ENCODE measurements at regions not wholly inside any gene's neighbourhood (a gene's known extent, or its start where the extent isn't known, plus 50 kb on each side); places are given as distances from the start of the nearest gene placed in this dataset.

- Histone ChIP-seq H3K9me3 (ENCODE audit: control insufficient read depth, insufficient read depth, low read length) (no peaks in the 10 kb centered on the region), H3K27me3 (ENCODE audit: control insufficient read depth, insufficient read depth, low read length) (no peaks in the 10 kb centered on the region), H3K36me3 (ENCODE audit: control insufficient read depth, insufficient read depth, low read length) (no peaks in the 10 kb centered on the region), H3K27ac (ENCODE audit: low read depth, low read length) (no peak overlapping the region), H3K4me1 (ENCODE audit: control insufficient read depth, insufficient read depth, low read length) (no peaks in the 10 kb centered on the region), H3K4me3 (ENCODE audit: low read depth, low read length) (no peak overlapping the region)
- DNase-seq (ENCODE audit: low read depth in 4 of 6, low spot score in 6 of 6): no peak
Measured at GRCh38 chr14:48970943-48971342, 615.2 kb downstream of the RPS29 start.

- no peaks in the 10 kb centered on the region for H3K27me3 ChIP-seq (ENCODE audit: control insufficient read depth, insufficient read depth, low read length)
- no peaks in the 10 kb centered on the region for H3K36me3 ChIP-seq (ENCODE audit: control insufficient read depth, insufficient read depth, low read length)
- no peak for DNase-seq (ENCODE audit: low read depth in 4 of 6, low spot score in 6 of 6)
- no peaks in the 10 kb centered on the region for H3K4me1 ChIP-seq (ENCODE audit: control insufficient read depth, insufficient read depth, low read length)
- H3K4me3 ChIP-seq (ENCODE audit: low read depth, low read length): no peak overlapping the region
- H3K9me3 ChIP-seq (ENCODE audit: control insufficient read depth, insufficient read depth, low read length): no peaks in the 10 kb centered on the region
- H3K27ac ChIP-seq (ENCODE audit: low read depth, low read length): no peak overlapping the region
- WGBS (ENCODE audit: insufficient coverage): no CpG with 5 or more reads among the region's 3 CpGs
Measured at GRCh38 chr14:48967419-48967818, 618.8 kb downstream of the RPS29 start.

DNA sequence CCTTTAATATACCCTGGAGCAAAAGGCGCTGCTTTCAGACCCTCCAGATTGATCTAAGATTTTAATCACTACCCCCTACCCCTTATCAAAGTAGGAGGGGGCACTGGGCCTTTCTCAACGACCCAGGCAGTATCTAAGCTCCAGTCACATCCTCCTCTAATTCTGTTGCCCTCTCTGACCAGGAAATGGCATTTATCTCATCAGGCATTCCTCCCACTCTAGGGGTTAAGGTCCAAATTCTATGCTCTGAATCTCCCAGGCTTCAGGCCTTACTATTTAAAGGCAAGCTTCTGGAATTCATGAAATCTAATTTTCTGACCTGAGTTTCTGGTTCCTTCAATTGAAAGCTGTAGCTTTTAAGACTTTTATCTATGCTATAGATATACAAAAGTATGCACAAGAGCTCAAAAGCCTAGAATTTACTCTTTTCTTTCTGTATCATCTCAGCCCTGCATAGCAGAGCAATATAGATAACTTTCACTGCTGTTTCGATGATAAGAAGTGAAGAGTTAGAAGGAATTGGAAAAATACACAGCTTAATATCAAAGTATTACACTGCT lies 622.9 kb downstream of the RPS29 start:
- Histone ChIP-seq H3K9me3 (ENCODE audit: control insufficient read depth, insufficient read depth, low read length) (no peaks in the 10 kb centered on the region), H3K27me3 (ENCODE audit: control insufficient read depth, insufficient read depth, low read length) (no peaks in the 10 kb centered on the region), H3K4me1 (ENCODE audit: control insufficient read depth, insufficient read depth, low read length) (no peaks in the 10 kb centered on the region), H3K36me3 (ENCODE audit: control insufficient read depth, insufficient read depth, low read length) (no peaks in the 10 kb centered on the region), H3K27ac (ENCODE audit: low read depth, low read length) (no peak overlapping the region), H3K4me3 (ENCODE audit: low read depth, low read length) (no peak overlapping the region)
- DNase-seq (ENCODE audit: low read depth in 4 of 6, low spot score in 6 of 6): no peak
- WGBS (ENCODE audit: insufficient coverage): 67% methylated on average over 2 of the region's 3 CpGs

GRCh38 chr14:48957486-48957885 lies 628.7 kb downstream of the RPS29 start:
- no peaks in the 10 kb centered on the region for H3K36me3 ChIP-seq (ENCODE audit: control insufficient read depth, insufficient read depth, low read length)
- H3K4me3 ChIP-seq (ENCODE audit: low read depth, low read length): no peak overlapping the region
- H3K27me3 ChIP-seq (ENCODE audit: control insufficient read depth, insufficient read depth, low read length): no peaks in the 10 kb centered on the region
- H3K27ac ChIP-seq (ENCODE audit: low read depth, low read length): no peak overlapping the region
- H3K4me1 ChIP-seq (ENCODE audit: control insufficient read depth, insufficient read depth, low read length): no peaks in the 10 kb centered on the region
- 95% methylated on average over 5 of the region's 5 CpGs for WGBS (ENCODE audit: insufficient coverage)
- H3K9me3 ChIP-seq (ENCODE audit: control insufficient read depth, insufficient read depth, low read length): no peaks in the 10 kb centered on the region
- DNase-seq (ENCODE audit: low read depth in 4 of 6, low spot score in 6 of 6): no peak

DNA sequence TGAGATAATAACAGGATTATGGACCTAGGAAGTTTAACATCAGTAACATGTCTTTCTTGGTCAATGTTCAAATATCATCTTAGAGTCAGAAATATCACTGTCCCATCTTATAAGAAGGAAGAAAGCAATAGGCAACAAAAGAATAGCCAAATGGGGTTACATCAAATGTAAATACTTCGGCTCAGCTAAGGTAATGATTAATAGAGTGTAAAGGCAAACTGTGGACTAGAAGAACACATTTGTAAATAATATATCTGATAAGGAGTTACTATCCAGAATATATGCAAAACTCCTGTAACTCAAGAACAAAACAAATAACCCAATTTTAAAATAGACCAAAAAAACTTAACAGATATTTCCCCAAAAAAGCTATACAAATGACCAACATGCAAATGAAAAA lies 630.3 kb downstream of the RPS29 start:
- no peaks in the 10 kb centered on the region for H3K9me3 ChIP-seq (ENCODE audit: control insufficient read depth, insufficient read depth, low read length)
- H3K36me3 ChIP-seq (ENCODE audit: control insufficient read depth, insufficient read depth, low read length): no peaks in the 10 kb centered on the region
- H3K27me3 ChIP-seq (ENCODE audit: control insufficient read depth, insufficient read depth, low read length): no peaks in the 10 kb centered on the region
- no peak overlapping the region for H3K27ac ChIP-seq (ENCODE audit: low read depth, low read length)
- no peaks in the 10 kb centered on the region for H3K4me1 ChIP-seq (ENCODE audit: control insufficient read depth, insufficient read depth, low read length)
- no peak for DNase-seq (ENCODE audit: low read depth in 4 of 6, low spot score in 6 of 6)
- H3K4me3 ChIP-seq (ENCODE audit: low read depth, low read length): no peak overlapping the region
- whole genome bisulfite sequencing (ENCODE audit: insufficient coverage): no CpG with 5 or more reads among the region's 1 CpG

GRCh38 chr14:48954446-48954845 lies 631.7 kb downstream of the RPS29 start:
- no CpG with 5 or more reads among the region's 1 CpG for WGBS (ENCODE audit: insufficient coverage)
- H3K27ac ChIP-seq (ENCODE audit: low read depth, low read length): no peak overlapping the region
- H3K27me3 ChIP-seq (ENCODE audit: control insufficient read depth, insufficient read depth, low read length): no peaks in the 10 kb centered on the region
- H3K4me3 ChIP-seq (ENCODE audit: low read depth, low read length): no peak overlapping the region
- no peaks in the 10 kb centered on the region for H3K36me3 ChIP-seq (ENCODE audit: control insufficient read depth, insufficient read depth, low read length)
- H3K4me1 ChIP-seq (ENCODE audit: control insufficient read depth, insufficient read depth, low read length): no peaks in the 10 kb centered on the region
- no peak for DNase-seq (ENCODE audit: low read depth in 4 of 6, low spot score in 6 of 6)
- H3K9me3 ChIP-seq (ENCODE audit: control insufficient read depth, insufficient read depth, low read length): no peaks in the 10 kb centered on the region

DNA sequence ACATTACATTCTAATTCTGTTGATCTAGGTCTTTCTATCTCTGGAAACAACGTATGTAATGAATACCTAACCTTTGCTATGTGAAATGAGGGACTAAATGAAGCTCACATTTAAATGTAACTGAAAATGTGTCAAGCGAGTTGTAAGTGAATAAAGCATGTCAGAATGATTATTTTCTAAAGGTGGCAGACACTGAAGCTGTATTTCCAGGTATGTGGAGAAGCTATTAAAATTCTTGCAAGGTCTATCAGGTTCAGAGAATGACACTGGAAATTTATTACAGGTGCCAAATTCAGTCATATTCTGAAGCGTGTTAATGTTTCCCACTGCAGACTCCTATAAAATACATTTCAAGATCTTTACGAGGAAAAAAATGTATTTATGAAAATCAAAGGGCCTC lies 641.4 kb downstream of the RPS29 start:
- H3K36me3 ChIP-seq (ENCODE audit: control insufficient read depth, insufficient read depth, low read length): no peaks in the 10 kb centered on the region
- peak in 1 of 6 donors; percentile 58 for DNase-seq (ENCODE audit: low read depth in 4 of 6, low spot score in 6 of 6)
- no peaks in the 10 kb centered on the region for H3K9me3 ChIP-seq (ENCODE audit: control insufficient read depth, insufficient read depth, low read length)
- H3K27me3 ChIP-seq (ENCODE audit: control insufficient read depth, insufficient read depth, low read length): no peaks in the 10 kb centered on the region
- H3K27ac ChIP-seq (ENCODE audit: low read depth, low read length): no peak overlapping the region
- H3K4me3 ChIP-seq (ENCODE audit: low read depth, low read length): no peak overlapping the region
- 100% methylated on average over 1 of the region's 4 CpGs for WGBS (ENCODE audit: insufficient coverage)
- H3K4me1 ChIP-seq (ENCODE audit: control insufficient read depth, insufficient read depth, low read length): no peaks in the 10 kb centered on the region

DNA sequence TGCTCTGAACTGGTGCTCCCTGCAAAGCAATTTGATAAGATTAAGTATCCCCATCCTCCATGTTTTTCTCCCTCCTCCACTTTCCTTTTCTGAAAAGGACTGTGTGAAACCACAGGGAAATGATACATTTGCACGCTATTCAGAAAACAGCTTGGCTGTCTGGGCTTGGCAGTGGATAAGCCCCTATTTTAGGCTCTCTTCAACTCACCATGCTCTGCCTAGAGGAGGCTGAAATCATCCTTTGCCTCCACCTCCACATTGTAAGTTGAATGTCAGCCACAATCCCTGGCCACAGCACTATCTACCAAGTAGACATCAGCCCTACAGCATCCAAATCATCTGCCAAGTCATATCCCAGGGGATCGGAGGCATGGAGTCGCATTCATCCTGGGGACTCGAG lies 642.3 kb downstream of the RPS29 start:
- Histone ChIP-seq H3K27me3 (ENCODE audit: control insufficient read depth, insufficient read depth, low read length) (no peaks in the 10 kb centered on the region), H3K27ac (ENCODE audit: low read depth, low read length) (no peak overlapping the region), H3K4me1 (ENCODE audit: control insufficient read depth, insufficient read depth, low read length) (no peaks in the 10 kb centered on the region), H3K9me3 (ENCODE audit: control insufficient read depth, insufficient read depth, low read length) (no peaks in the 10 kb centered on the region), H3K36me3 (ENCODE audit: control insufficient read depth, insufficient read depth, low read length) (no peaks in the 10 kb centered on the region), H3K4me3 (ENCODE audit: low read depth, low read length) (no peak overlapping the region)
- 78% methylated on average over 4 of the region's 4 CpGs for WGBS (ENCODE audit: insufficient coverage)
- peak in 1 of 6 donors; percentile 40 for DNase-seq (ENCODE audit: low read depth in 4 of 6, low spot score in 6 of 6)

GRCh38 chr14:48937541-48938195 lies 648.5 kb downstream of the RPS29 start:
- Histone ChIP-seq H3K36me3 (ENCODE audit: control insufficient read depth, insufficient read depth, low read length) (no peaks in the 10 kb centered on the region), H3K27ac (ENCODE audit: low read depth, low read length) (no peak overlapping the region), H3K4me3 (ENCODE audit: low read depth, low read length) (no peak overlapping the region), H3K4me1 (ENCODE audit: control insufficient read depth, insufficient read depth, low read length) (no peaks in the 10 kb centered on the region), H3K9me3 (ENCODE audit: control insufficient read depth, insufficient read depth, low read length) (no peaks in the 10 kb centered on the region), H3K27me3 (ENCODE audit: control insufficient read depth, insufficient read depth, low read length) (no peaks in the 10 kb centered on the region)
- peak in 2 of 6 donors; percentile 54 to 80 for DNase-seq (ENCODE audit: low read depth in 4 of 6, low spot score in 6 of 6)
- 47% methylated on average over 6 of the region's 10 CpGs for WGBS (ENCODE audit: insufficient coverage)

- no peak overlapping the region for H3K4me3 ChIP-seq (ENCODE audit: low read depth, low read length)
- no peak for DNase-seq (ENCODE audit: low read depth in 4 of 6, low spot score in 6 of 6)
- H3K36me3 ChIP-seq (ENCODE audit: control insufficient read depth, insufficient read depth, low read length): no peaks in the 10 kb centered on the region
- no peaks in the 10 kb centered on the region for H3K27me3 ChIP-seq (ENCODE audit: control insufficient read depth, insufficient read depth, low read length)
- no CpG with 5 or more reads among the region's 1 CpG for WGBS (ENCODE audit: insufficient coverage)
- H3K27ac ChIP-seq (ENCODE audit: low read depth, low read length): no peak overlapping the region
- H3K9me3 ChIP-seq (ENCODE audit: control insufficient read depth, insufficient read depth, low read length): no peaks in the 10 kb centered on the region
- H3K4me1 ChIP-seq (ENCODE audit: control insufficient read depth, insufficient read depth, low read length): no peaks in the 10 kb centered on the region
Measured at GRCh38 chr14:48936849-48937248, 649.3 kb downstream of the RPS29 start.
